GM11168 (cell line): ENCODE measurements at regions not wholly inside any gene's neighbourhood (a gene's known extent, or its start where the extent isn't known, plus 50 kb on each side); places are given as distances from the start of the nearest gene placed in this dataset.

ENCODE experiments used
- in situ Hi-C: fragments of 300-500 bp; cut with MboI; formaldehyde crosslinking; loops from one replicate; pipeline ENCODE4 v1.12.0; 2022; ENCODE audit warnings: low sequenced_read_pairs; ENCODE audit not compliant: unreplicated experiment

DNA sequence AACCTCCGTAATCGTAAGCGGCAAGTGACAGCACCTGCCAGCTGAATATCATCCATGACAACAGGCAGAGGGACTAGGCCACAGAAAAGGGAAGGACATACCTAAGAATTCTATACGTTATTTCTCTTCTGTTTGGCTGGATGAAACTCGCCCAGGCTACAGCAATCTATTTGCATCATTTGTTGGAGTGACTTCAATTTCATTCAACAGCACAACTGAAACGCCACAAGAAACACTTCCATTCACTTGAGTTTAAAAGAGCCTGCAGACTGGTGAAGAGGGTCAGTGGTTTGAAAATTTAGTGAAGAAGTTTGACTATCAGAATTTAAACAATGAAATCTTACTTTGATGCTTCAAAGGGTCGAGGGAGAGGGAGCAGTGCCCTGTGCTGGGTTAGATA lies 378.7 kb downstream of the LMO4 start:
- in situ Hi-C loops: no loop called here

DNA sequence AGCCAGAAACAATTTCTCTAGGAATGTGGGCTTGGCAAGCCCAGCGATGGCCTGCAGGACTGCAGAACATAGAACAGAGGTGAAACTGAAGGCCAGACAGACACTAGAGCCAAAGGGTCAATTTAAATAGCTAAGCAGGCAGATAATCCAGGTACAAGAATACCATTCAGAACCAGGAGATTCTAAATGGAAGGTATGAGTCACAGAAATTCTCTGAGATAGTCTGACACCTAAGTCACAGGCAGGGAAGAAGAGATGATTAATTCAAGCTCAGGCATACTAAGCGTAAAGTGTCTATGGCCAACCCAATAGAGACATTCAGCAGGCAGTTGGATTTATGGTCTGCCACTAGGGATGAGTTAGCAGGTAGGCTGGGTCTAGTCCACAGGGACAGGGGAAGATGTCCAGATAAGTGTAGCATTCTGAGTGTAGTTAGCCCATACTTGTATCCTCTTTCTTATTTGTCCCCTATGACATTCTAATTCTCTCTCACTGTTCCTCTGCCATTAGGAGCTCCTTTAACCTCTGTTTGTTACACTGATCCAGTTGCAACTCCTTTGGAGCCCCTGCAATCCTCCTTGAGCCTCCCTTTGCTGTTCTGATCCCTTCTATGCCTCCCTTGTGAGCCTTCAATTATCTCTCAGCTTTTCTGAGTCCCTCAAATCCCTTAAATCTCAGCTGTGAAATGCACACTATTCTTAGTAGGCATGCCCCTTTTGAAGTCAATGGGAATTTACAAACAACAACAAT lies 383.8 kb downstream of the LMO4 start:
- in situ Hi-C loops: loop anchor here (10.0 kb wide), 1 partner anchor 218 kb away; no protein-coding TSS in a partner anchor

DNA sequence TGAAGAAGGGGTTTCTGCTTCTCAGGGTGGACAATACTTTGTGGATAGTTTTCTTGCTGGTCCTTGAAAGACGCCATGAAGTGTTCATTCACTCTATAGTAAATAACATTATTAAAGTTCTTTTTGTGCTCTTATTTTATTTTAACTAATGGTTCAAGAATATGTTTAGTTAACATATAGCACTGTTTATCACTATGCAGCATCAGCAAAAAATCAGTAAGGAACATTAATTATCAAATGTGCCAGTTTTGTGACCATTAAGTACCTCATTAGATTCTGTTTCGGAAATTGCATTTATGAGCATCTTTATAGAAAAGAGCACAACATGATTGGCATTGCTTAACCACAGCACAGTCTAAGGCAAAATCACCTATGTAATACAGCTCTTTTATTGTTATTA lies 385.6 kb downstream of the LMO4 start:
- in situ Hi-C loops: loop anchor here (10.0 kb wide), 1 partner anchor 219 kb away; no protein-coding TSS in a partner anchor

DNA sequence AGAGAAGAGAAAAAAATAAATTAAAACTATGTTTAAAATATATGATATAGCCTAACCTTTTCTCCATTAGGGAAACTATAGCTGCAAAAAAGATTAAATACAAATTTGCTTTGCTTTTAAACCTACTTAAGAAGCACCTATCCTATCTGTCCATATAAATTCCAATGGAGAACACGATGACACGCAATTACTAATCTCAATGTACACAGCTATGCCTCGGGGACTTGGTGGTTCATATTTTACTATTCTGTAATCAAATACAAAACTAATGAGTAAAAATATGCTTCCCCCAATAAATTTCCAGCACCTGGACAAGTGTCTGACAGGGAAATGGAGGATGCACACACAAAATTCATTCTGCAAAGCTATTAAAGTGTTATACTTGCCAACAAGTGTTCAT lies 386.4 kb downstream of the LMO4 start:
- in situ Hi-C loops: loop anchor here (10.0 kb wide), 1 partner anchor 220 kb away; no protein-coding TSS in a partner anchor

DNA sequence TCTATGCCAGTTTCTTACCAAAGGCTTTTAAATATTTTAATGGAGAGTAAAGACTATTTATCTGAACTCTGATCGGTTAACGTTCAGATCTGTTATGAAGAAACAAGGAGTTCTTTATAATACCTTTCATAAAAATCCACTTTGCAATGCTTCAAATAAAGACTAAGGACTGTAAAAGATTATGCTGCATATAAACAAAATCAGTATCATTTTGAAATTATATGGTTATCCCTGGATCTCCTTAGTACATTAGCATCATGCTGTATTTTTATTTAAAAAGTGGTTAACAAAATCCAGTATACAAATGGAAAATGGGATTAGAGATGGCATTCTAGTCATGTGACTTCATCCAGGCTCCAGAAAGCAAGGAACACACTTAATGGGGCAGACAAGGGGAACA lies 386.8 kb downstream of the LMO4 start:
- in situ Hi-C loops: loop anchor here (10.0 kb wide), 1 partner anchor 221 kb away; no protein-coding TSS in a partner anchor

DNA sequence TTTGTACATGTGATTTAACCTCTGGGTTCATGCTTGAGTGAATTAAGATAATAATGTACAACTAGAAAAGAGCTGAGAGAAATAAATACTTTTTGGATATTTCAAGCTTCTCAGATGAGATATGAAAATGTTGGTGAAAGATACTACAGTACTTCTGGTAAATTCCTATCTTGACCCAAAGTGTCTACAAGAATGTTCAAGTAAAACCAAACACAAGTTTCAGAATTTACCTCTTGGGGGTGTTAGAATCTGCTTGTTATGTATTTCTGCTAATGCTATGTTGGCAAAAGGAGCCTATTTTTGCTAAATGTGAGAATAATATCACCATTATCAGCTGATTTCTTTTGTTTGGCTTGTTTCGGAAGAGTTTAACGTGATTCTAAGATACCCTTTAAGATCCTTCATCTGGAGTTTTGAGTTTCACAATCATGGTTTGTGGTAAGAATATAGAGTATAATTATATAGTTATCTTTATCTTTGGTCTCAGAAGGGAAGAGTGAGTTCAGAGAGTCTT lies 388.5 kb downstream of the LMO4 start:
- in situ Hi-C loops: loop anchor here (10.0 kb wide), 1 partner anchor 222 kb away; no protein-coding TSS in a partner anchor

DNA sequence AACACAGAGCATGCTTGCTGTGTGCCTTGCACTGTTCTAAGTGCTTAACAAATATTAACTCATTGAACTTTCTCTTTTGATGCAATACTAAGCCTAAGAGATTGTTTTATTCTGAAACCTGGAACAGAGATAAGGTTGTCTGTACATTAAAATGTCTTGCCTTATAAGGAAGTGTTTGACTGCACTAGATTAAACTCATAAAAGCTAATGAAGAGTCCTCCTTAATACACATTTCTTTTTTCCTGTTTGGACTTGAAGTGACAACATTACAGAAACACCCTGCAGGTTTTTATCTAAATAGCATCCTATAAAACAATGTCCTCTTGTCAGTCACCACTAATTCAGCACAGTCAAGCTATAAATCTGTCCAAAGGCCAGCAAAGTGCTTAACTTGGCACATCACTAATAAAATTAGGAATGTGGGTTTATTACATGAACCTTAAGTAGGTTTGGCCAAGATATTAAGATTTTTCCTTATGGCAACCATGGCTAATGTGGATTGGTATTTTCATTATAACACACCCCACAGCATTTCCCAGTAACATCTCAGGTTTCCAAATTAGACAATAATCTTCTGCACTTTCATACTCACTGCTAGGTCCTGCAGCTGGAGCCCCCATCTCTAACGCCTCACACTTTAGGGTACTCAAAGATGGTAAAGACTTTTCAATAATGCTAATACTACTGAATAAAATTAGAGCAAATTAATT lies 389.7 kb downstream of the LMO4 start:
- in situ Hi-C loops: loop anchor here (10.0 kb wide), 1 partner anchor 224 kb away; no protein-coding TSS in a partner anchor

DNA sequence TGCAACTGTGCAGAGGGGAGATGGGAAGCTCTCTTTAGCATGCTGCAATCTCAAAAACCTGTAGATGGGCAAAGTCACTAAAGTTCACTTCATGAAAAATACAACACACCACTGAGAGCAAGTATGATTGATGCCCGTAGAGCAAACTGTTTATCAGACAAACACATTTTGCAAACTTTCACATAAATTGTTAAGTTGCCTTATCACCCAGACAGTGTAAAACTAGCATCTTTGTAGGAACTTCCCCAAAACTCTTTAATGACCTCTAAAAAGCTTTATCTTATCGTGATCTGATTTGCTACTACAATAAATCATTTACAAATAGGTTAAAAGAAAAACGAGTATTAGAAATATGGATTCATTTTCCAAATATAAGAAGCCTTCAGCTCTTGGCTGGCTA lies 391.0 kb downstream of the LMO4 start:
- in situ Hi-C loops: loop anchor here (10.0 kb wide), 1 partner anchor 225 kb away; no protein-coding TSS in a partner anchor

DNA sequence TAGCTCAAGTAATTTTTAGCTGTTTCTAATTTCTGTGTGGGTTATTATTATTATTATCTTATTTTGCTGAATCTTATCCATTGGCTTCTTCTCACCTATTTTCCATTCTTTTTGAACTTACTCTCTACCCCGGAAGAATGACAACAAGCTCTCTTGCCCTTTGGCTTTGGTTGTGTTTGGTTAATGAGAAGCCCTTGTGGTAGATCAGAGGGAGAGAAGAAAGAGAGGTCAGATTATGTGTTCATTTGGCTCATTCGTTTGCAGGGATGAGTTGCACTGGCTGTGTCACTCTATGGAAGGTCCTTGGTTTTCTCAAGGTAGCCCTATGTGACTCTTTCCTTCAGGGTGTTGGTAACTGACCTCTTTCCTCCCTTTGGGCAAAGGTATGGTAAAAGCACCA lies 391.9 kb downstream of the LMO4 start:
- in situ Hi-C loops: no loop called here

DNA sequence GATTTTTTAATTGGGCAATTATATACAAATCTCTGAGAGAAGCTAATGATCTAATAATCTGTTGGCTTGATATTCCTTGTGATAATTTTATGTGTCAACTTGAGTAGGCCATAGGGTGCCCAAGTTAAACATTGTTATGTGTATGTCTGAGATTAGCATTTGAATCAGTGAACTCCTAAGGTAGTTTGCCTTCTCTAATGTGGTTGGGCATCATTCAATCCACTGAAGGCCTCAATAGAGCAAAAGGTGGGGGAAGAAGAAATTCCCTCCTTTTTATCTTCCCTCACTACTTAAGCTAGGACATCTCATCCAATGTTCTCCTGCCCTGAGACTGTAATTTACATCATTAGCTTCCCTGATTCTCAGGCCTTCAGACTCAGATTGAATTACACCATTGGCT lies 394.5 kb downstream of the LMO4 start:
- in situ Hi-C loops: no loop called here

DNA sequence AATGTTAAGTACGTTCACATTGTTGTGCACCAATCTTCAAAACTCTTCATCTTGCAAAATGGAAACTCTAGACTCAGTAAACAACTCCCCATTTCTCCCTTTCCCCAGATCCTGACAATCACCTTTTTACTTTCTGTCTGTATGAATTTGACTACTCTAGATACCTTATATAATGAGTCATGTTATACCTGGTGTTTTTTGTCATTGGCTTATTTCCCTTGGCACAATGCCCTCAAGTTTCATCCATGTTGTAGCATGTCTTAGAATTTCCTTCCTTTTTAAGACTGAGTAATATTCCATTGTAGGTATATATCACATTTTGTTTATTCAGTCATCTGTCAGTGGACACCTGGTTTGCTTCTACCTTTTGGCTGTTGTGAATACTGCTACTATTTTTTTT lies 399.5 kb downstream of the LMO4 start:
- in situ Hi-C loops: loop anchor here (25.0 kb wide), 1 partner anchor 416 kb away; no protein-coding TSS in a partner anchor

DNA sequence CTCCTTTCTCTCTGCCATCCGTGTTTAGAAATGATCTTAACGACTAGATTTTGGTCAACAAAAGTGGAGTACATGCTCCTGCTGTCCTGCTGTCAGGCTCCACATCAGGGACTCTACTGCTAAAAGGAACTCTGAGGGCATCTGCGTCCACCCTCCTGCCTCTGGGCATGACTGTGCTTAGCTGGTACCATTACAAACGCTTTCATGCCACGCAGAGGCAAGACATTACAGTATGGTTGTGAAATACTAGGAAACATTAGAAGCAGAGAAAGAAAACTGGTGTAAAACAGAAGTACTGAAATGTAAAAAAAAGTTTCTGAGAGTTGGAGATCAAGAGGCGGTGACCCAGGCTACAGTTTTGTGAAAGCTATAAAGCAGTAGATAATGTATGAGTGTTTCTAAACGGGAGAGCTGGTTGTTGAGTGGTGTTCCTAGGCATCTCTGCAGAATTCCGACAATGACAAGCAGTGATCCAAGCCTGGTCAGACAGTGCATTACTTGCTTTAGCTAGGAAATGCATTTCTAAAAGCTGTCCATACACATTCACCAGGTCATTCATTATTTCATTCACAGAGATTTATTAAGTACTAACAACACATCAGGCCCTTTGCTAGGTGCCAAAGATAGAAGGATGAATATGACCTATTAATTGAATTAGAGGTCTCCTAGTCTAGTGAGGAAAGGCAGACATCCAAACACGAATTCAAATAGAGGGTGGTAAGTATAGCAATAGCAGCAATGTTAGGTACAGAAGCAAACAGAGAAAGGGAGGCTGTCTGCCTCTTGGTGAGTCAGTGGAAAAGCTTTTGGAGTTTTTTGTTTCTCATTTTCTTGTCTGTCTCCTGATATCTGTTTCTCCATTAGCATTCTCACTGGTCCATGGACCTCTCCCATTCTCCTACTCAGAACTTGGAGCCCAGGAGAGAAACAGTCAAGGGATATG lies 401.9 kb downstream of the LMO4 start:
- in situ Hi-C loops: loop anchor here (25.0 kb wide), 1 partner anchor 418 kb away; no protein-coding TSS in a partner anchor

DNA sequence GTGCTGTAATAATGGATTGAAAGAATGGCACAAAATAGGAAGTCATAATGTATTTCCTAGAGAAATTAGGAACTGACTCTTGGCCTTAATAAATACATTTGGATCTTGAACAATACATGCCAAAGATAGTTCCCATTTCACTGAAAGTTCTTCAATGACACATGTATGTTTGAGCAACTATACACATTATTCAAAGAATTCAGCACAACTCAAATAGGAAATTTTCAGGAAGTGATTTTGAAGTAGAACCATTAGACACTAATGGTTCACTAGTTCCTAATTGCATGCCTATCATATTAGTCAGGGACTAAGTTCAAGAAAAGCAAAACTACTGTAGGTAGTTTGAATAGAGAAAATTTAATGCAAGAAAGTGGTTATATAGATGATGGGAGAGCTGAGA lies 404.7 kb downstream of the LMO4 start:
- in situ Hi-C loops: loop anchor here (25.0 kb wide), 1 partner anchor 421 kb away; no protein-coding TSS in a partner anchor

DNA sequence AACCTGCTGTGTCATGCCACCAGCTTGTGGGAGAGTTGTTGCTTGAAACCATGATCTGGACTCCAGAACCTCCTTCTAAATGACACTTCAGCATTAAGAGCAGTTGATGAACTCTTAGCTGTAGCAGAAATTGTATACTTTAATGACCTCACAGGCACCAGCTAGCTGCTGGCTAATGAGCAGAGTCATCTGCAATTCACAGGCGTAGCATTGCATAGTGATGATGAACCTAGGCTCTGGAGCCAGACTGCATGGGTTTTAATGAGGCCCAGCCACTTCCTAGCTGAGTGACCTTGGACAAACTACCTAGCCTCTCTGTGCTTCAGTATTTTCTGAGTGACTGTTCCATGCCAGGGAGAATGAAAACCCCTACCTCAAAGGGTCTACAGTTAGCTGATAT lies 407.1 kb downstream of the LMO4 start:
- in situ Hi-C loops: loop anchor here (25.0 kb wide), 1 partner anchor 423 kb away; no protein-coding TSS in a partner anchor

DNA sequence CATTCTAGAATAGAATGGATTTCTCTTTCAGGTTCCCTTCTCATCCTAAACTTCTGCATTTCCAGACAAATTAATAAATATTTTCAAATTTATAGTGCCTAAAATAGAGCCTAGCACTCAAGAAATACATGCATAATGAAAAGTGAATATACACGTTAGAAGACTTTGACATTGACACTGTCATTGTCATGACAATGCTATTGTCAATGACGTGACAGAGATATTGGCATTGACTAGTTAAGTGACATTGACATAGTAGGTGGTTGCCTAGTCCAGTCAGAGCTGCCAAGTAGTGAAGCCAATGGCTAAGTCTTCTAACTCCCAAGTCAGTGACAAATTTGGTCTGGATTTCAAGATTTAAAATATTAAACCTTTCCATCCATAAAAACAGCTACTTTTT lies 410.5 kb downstream of the LMO4 start:
- in situ Hi-C loops: loop anchor here (25.0 kb wide), 1 partner anchor 427 kb away; no protein-coding TSS in a partner anchor

DNA sequence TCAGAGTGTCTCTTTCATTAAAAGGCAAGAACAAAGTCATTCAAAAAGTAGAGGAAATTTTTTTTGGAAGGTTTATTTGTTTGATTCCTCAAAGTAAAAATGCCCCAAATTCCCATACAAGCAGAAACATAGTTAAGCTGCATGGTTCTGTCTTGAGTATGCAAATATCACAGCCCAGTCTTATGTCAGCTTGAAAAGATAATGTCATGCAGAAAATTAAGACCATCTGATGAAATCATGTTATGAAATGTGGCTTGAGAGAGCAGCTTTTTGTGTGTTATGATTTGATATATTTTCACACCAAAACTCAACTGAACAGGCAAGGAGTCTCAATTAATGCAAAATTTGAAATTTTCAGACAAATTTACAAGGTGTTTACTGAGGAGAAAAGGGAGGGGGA lies 411.0 kb downstream of the LMO4 start:
- in situ Hi-C loops: loop anchor here (25.0 kb wide), 1 partner anchor 427 kb away; no protein-coding TSS in a partner anchor

DNA sequence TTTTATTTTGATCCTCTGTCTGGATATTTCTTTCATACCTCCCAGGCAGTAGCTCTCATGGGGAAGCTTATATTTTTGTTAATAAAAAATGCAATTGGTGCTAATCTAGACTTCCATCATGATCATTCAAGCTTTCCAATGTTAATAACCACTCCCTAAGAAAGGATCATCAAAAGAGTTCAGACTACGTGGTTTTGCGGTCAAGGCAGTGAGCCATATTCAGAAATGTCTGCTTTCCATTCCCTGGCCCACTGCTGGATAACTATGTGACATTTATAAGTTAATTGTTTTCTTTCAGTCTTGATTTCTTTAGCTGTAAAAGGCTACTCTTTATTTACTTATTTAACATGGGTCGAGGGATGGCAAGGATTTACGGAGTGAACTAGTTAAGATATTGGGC lies 414.6 kb downstream of the LMO4 start:
- in situ Hi-C loops: loop anchor here (25.0 kb wide), 1 partner anchor 431 kb away; no protein-coding TSS in a partner anchor

DNA sequence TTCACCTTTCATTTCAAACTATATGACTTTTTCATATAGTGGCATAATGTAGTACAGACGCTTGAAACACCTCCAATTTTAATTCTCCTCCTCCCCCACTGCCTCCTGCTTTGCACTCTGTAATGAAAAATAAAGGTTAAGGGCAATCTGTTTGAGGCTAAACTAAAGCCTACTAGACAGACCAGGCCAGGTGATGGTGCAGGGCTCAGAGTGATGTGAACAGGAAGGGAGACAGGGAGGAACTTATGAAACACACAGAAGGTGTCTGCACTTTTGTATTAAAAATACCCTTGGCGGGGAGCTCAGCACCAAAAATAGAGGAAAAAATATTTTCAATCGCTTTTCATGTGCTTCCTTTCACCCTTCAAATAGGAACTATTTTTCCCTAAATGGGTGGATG lies 415.4 kb downstream of the LMO4 start:
- in situ Hi-C loops: loop anchor here (25.0 kb wide), 1 partner anchor 432 kb away; no protein-coding TSS in a partner anchor

DNA sequence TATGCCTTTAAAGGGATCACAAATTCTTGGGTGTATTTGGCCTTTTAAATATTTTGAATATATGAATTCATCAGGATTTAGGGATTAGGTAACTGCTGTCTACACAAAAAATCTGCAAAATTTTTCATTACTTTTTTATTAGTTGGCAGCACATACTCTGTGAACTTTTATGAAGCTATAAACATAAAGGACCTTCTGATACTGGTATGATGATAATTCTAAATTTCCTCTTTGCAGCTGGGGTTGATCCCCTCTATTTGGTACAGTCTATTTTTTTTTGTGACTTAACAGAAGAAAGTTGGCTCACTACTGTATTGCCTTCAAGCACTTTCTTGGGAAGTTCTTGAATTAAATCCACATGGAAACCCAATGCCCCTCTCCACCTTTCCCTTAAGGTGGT lies 416.1 kb downstream of the LMO4 start:
- in situ Hi-C loops: loop anchor here (25.0 kb wide), 1 partner anchor 432 kb away; no protein-coding TSS in a partner anchor
